ENCODE measurements at regions not wholly inside any gene's neighbourhood (a gene's known extent, or its start where the extent isn't known, plus 50 kb on each side); places are given as distances from the start of the nearest gene placed in this dataset.

- in situ Hi-C loops (cut with HindIII; ENCODE audit: extremely low pct_ligation_motif_present, low pct_unique_long_range_greater_than_20kb), result no loop called here
- DNase-seq (ENCODE audit: low spot score), result no peak
- H3K36me3 ChIP-seq (replicated peaks in 1 of 2; ENCODE audit: control insufficient read depth in 1 of 2, insufficient read depth in 2 of 2, low read length in 2 of 2), result no peaks in the 10 kb centered on the region
- no peak overlapping the region for H3K4me3 ChIP-seq (replicated peaks in 1 of 3; ENCODE audit: insufficient read depth in 1 of 3, low read depth in 2 of 3, low read length in 3 of 3)
- WGBS (ENCODE audit: low lambda C conversion rate), result 5% methylated on average over 4 of the region's 4 CpGs
- H3K4me2 ChIP-seq (ENCODE audit: low read depth, low read length), result no peak overlapping the region
- H3K27ac ChIP-seq (ENCODE audit: extremely low read length, insufficient read depth, low read length), result no peak overlapping the region
- H4K20me1 ChIP-seq (ENCODE audit: insufficient read depth, low read length), result no peaks in the 10 kb centered on the region
- no peak overlapping the region for H3K9ac ChIP-seq (ENCODE audit: insufficient read depth, low read depth, low read length)
- CTCF ChIA-PET (ENCODE audit: low intra/inter-chr PET ratio, low total read pairs), result no interaction called here
- no peaks in the 10 kb centered on the region for H3K27me3 ChIP-seq (ENCODE audit: control insufficient read depth in 1 of 2, insufficient read depth in 2 of 2, low read length in 2 of 2)
- TF ChIP-seq ZNF354B (CRISPR knock-in tag; IDR thresholded peaks at IDR 0.05), result no peak
- TF ChIP-seq CCAR2 (optimal IDR thresholded peaks at IDR 0.05; ENCODE audit: low read depth, low read length), result no peak
- no peak overlapping the region for H2AFZ ChIP-seq (ENCODE audit: low read length)
- no peak for ATAC-seq
- no TSS peak for BruUV-seq (replicated peaks)
- no peaks in the 10 kb centered on the region for H3K9me3 ChIP-seq (ENCODE audit: low read length)
- H3K79me2 ChIP-seq (ENCODE audit: insufficient read depth, low read length), result no peaks in the 10 kb centered on the region
- POLR2A ChIA-PET, result no interaction called here
- intact Hi-C loops (cut with micrococcal nuclease; ENCODE audit: unreplicated experiment), result no loop called here
- H3K4me1 ChIP-seq (ENCODE audit: insufficient read depth, low read length), result no peaks in the 10 kb centered on the region
- FAIRE-seq, result no peak
Observed at GRCh38 chr5:145189746-145190145, 645.4 kb downstream of the PRELID2 start.

GRCh38 chr5:145180371-145180770, 654.8 kb downstream of the PRELID2 start:
- CTCF ChIA-PET (ENCODE audit: low intra/inter-chr PET ratio, low total read pairs), result no interaction called here
- intact Hi-C loops (cut with micrococcal nuclease; ENCODE audit: unreplicated experiment), result no loop called here
- Histone ChIP-seq H4K20me1 (ENCODE audit: insufficient read depth, low read length) (no peaks in the 10 kb centered on the region), H3K27ac (ENCODE audit: extremely low read length, insufficient read depth, low read length) (no peak overlapping the region), H3K27me3 (ENCODE audit: control insufficient read depth in 1 of 2, insufficient read depth in 2 of 2, low read length in 2 of 2) (no peaks in the 10 kb centered on the region; a peak in 1 of 5 replicates), H3K9ac (ENCODE audit: insufficient read depth, low read depth, low read length) (no peak overlapping the region), H3K9me3 (ENCODE audit: low read length) (no peaks in the 10 kb centered on the region), H3K4me3 (replicated peaks in 1 of 3; ENCODE audit: insufficient read depth in 1 of 3, low read depth in 2 of 3, low read length in 3 of 3) (no peak overlapping the region), H3K79me2 (ENCODE audit: insufficient read depth, low read length) (no peaks in the 10 kb centered on the region), H3K36me3 (replicated peaks in 1 of 2; ENCODE audit: control insufficient read depth in 1 of 2, insufficient read depth in 2 of 2, low read length in 2 of 2) (no peaks in the 10 kb centered on the region), H3K4me2 (ENCODE audit: low read depth, low read length) (no peak overlapping the region), H2AFZ (ENCODE audit: low read length) (no peak overlapping the region), H3K4me1 (ENCODE audit: insufficient read depth, low read length) (no peaks in the 10 kb centered on the region)
- POLR2A ChIA-PET, result no interaction called here
- no peak for DNase-seq (ENCODE audit: low spot score)
- FAIRE-seq, result no peak
- BruUV-seq (replicated peaks), result no TSS peak
- WGBS (ENCODE audit: low lambda C conversion rate), result 27% methylated on average over 5 of the region's 5 CpGs
- no peak for ATAC-seq
- in situ Hi-C loops (cut with HindIII; ENCODE audit: extremely low pct_ligation_motif_present, low pct_unique_long_range_greater_than_20kb), result no loop called here
- TF ChIP-seq MEIS2 (CRISPR knock-in tag; IDR thresholded peaks at IDR 0.05) (no peak), SOX13 (IDR thresholded peaks at IDR 0.05) (no peak), SOX13 (CRISPR knock-in tag; conservative IDR thresholded peaks at IDR 0.05 in 1 of 2, IDR thresholded peaks at IDR 0.05 in 1 of 2) (no peak), BRF2 (CRISPR knock-in tag; IDR thresholded peaks at IDR 0.05) (no peak), MBD4 (IDR thresholded peaks at IDR 0.05; ENCODE audit: borderline replicate concordance, low read length) (no peak), CHD4 (IDR thresholded peaks at IDR 0.05; ENCODE audit: borderline replicate concordance, low read length) (no peak), PRDM15 (CRISPR knock-in tag; IDR thresholded peaks at IDR 0.05) (no peak), RAD21 (CRISPR knock-in tag; IDR thresholded peaks at IDR 0.05) (no peak), JUND (CRISPR knock-in tag; IDR thresholded peaks at IDR 0.05) (no peak), PHF8 (CRISPR knock-in tag; IDR thresholded peaks at IDR 0.05) (no peak), GMEB1 (CRISPR knock-in tag; IDR thresholded peaks at IDR 0.05; ENCODE audit: borderline replicate concordance) (no peak)

Measured in HepG2 (cell line).